ENCODE measurements at regions not wholly inside any gene's neighbourhood (a gene's known extent, or its start where the extent isn't known, plus 50 kb on each side); places are given as distances from the start of the nearest gene placed in this dataset.
"Not testable (repeated sequence)": the region's sequence is repeated elsewhere in the genome, so short reads cannot be mapped to it uniquely, and the experiment has no call there.

DNA sequence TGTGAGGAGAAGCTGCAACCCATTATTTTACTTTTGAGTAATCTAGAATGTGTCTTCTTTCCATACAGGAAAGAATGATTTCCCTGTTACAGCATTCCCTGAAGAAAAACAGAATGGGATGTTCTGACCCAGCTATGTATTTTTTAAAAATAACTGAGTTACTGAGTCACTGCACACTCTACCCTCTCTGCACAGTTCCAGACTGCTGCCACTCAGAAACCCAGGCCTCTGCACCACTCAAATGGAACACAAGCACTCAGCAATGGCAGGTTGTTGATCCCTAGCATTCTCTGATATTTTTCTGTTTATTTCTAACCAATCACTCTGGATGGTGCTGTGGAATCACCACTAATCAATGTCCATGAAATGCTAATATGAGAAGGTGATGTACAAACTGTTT, 1300.0 kb upstream of the FAM98A start:
- no peak for DNase-seq

GRCh38 chr2:34892766-34893165, 1293.7 kb upstream of the FAM98A start:
- DNase-seq: no peak

DNA sequence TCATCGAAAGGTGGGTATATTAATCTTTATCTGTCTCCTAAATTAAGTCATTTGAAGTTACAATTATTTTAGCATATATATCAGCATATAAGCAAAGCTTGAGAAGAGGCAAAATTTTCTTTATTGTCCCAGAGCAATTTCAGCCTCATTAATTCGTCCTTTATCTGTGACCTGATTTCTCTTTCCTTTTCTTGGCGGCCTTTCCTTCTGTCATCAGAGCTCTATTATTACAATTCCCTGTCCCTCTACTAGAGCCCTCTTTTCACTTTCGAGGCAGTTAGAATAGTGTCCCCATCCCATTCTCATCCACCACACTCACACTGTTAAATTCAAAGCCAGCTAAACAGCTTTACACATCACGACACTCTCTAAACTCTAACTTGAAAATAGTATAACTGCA, 1293.2 kb upstream of the FAM98A start:
- DNase-seq: no peak

GRCh38 chr2:34875091-34875745, 1276.1 kb upstream of the FAM98A start:
- no peak for DNase-seq

DNA sequence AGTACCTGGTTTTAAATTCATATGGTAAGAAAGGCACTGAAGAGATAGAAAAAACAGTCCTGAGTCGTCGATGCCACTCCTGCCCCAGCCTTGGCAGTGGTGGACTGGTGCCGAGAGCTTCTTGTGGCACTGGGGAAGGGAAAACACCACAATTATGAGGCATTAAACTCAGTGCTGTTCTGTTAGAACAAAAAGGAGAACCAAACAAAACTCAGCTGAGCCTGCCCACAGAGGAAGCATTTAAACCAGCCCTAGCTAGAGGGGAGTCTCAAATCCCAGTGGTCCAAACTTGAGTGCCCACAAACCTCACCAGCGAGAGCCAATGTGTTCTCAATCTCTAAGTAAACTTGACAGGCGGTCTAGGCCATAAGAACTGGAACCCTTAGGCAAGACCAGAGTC, 1254.5 kb upstream of the FAM98A start:
- DNase-seq: no peak

- DNase-seq: no peak
Measured at GRCh38 chr2:34851804-34852203, 1252.7 kb upstream of the FAM98A start.

- no peak for DNase-seq
Measured at GRCh38 chr2:34849827-34850226, 1250.7 kb upstream of the FAM98A start.

DNA sequence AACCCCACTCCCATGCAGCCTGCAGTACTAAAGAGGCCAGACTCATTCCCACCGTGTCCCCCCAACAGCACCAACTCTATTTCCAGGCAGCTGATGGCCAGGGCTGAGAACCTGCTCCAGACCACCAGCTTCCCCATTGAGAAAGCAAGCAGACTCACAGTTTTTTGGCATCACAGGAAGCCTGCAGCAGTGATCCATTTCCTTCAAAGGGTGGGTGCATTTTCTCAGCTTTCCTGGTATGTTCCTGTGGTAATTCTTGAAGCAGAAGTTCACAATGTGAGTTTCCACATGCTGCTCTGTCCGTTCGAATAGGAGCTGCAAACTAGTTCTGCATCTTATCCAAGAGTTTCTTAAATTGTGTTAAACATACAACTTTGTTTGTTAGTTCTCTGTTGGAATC, 1249.6 kb upstream of the FAM98A start:
- no peak for DNase-seq

DNA sequence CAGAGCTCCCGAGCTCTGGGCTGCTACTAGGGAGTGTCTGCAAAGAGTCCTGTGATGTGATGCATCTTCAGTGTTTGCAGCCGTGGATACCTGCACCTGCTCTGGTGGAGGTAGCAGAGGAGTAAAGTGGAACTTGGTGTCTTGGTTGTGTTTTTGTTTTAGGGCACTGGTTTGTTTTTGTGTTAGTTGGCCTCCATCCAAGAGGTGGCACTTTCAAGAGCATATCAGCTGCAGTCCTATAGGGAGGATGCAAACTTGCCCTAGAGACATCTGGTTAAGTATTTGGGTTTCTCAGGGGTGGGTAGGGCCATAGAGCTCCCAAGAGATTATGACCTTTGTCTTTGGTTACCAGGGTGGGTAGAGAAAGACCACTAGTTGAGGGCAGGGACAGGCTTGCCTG, 1249.0 kb upstream of the FAM98A start:
- no peak for DNase-seq

DNA sequence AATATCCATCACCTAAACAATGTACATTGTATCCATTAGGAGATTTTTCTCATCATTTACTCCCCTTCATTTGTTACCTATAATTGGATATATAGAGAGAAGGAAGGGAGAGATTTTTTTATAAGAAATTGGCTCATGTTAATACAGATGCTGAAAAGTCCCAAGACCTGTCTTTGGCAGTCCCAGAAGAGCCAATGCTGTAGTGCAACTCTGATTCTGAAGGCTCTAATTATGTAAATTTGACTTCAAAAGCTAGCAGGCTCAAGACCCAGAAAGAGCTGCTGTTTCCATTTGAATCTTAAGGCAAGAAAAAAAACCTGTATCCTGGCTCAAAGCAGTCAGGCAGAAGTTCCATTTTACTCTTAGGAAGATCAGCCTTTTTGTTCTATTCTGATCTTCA, 1245.5 kb upstream of the FAM98A start:
- no peak for DNase-seq

DNA sequence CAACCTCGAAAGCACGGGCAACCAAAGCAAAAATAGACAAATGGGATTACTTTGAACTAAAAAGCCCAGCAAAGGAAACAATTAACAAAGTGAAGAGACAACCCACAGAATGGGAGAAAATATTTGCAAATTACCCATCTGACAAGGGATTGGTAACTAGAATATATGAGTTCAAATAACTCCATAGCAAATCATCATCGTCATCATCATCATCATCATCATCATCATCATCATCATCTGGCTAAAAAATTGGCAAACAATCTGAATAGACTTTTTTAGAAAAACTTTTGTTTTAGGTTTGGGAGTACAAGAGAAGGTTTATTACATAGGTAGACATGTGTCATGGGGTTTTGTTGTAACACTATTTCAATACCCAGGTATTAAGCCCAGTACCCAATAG, 1239.3 kb upstream of the FAM98A start:
- no peak for DNase-seq

DNA sequence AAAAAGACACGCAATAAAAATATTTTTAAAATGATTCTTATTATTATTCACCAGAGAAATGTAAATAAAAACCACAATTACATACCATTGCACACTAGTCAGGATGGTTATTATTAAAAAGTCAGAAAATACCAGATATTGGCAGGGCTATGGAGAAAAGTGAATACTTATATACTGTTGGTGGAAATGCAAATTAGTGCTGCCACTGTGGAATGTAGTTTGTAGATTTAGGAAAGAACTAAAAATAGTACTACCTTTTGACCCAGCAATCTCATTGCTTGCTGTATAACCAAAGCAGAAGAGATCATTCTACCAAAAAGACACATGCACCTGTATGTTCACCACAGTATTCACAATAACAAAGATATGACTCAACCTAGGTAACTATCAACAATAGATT, 1237.3 kb upstream of the FAM98A start:
- DNase-seq: no peak

DNA sequence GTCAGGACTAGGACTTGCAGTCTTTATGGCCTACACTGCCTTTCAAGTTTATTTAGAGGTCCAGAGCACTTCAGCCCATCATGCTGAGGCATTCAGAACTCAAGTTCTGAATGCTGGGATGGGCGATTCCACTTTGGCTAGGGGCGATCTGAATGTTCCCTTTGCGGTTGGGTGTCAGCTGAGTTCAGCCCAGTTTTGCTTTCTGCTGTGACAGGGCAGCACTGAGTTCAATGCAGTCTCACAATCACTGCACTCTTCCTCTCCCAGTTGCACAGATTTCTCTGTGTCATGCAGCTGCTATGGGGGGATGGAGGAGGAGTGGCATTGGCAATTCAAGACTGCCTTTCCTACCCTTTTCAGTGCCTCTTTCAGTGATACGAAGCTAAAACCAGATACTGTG, 1232.0 kb upstream of the FAM98A start:
- DNase-seq: no peak

DNA sequence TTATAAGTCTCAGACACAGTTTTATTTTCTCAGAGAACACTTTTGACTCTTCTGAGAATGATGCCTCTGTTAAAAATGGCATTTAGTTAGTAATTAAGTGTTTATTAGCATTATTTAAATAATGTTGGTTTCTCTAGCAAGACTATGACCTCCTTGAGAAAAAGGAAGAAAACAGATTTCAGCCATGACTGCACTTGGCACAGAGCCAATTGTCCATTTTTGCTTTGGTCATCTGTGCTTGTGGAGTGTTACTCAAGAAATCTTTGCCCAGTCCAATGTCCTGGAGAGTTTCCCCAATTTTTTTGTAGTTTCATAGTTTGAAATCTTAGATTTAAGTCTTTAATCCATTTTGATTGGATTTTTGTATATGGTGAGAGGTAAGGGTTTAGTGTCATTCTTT, 1229.4 kb upstream of the FAM98A start:
- no peak for DNase-seq

GRCh38 chr2:34827398-34827797, 1228.3 kb upstream of the FAM98A start:
- no peak for DNase-seq

- DNase-seq: no peak
Measured at GRCh38 chr2:34825686-34826085, 1226.6 kb upstream of the FAM98A start.

DNA sequence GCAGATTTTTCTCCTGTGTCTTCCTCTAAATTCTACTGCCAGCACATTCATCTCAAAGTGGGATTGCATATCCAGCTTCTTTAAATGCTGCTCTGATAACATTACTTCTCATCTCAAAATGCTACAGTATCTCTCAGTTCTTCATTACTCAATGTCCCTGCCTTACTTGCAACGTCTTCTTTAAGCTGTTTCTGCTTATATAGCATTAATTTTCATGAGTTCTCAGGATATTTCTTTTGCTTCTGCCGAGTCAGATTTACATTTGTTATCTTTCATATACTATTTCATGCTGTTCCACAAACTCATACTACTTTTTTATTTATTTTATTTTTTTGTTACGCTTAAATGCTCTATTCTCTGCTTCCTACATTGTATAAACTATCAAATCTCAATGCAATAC, 1223.5 kb upstream of the FAM98A start:
- DNase-seq: no peak

GRCh38 chr2:34815052-34815741, 1216.1 kb upstream of the FAM98A start:
- DNase-seq: no peak

GRCh38 chr2:34810456-34810855, 1211.4 kb upstream of the FAM98A start:
- DNase-seq: no peak

- no peak for DNase-seq
Measured at GRCh38 chr2:34808426-34808825, 1209.3 kb upstream of the FAM98A start.

DNA sequence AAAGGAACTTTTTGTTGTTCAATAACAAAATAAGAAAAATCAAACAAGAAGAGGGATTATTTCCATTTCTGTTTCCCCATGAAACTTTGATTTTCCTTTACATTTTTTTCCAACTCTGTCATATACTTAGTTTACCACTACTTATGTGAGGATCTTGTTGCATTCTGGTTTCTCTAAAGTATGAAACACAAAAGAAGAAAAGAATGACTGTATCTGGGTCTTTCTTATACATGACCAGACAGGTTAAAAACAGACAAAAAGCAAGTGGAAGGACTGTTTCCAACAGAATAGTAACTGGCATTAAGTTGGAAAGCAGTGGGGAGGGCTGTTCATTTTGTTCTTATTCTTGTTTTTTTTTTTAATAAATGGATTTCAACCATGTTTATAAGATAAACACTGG, 1207.8 kb upstream of the FAM98A start:
- DNase-seq: no peak

DNA sequence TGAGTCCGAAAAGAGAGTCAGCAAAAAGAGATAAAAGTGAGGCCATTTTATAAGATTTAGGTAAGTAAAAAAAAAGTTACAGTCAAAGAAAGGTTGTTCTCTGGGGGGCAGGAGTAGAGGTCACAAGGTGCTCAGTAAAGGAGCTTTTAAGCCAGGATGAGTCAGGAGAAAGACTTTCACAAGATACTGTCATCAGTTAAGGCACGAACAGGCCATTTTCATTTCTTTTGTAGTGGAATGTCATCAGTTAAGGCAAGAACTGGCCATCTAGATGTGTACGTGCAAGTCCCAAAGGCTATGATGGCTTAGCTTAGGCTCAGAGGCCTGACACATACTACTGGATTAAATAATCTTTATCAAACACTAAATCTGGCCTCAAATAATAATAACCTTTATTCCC, 1207.3 kb upstream of the FAM98A start:
- DNase-seq: no peak

DNA sequence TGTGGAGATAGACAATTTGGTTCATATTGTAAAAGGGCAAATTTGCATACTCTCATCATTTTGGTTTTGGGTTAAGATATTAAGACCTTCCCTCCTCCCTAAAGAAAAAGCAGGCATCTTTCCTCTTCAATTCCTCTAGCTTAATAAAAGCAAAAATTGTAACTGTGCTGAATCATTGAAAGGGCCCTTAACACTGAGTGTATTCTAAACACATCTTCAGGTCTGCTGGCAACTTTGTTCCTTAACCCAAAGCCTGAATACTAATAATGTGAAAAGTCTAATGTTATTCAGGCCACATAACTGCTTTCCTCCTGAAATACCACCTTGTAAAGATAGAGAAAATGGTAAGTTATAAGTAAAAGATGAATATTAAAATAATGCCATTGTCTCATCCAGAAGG, 1200.5 kb upstream of the FAM98A start:
- DNase-seq: no peak

DNA sequence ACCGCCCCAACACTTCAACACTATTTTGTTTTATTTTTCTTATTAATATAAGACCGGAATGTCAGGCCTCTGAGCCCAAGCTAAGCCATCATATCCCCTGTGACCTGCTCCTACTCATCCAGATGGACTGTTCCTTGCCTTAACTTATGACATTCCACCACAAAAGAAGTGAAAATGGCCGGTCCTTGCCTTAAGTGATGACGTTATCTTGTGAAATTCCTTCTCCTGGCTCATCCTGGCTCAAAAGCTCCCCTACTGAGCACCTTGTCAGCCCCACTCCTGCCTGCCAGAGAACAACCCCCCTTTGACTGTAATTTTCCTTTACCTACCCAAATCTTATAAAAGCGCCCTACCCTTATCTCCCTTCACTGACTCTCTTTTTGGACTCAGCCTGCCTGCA, 1196.5 kb upstream of the FAM98A start:
- DNase-seq: not testable (repeated sequence)

GRCh38 chr2:34789169-34789568, 1190.1 kb upstream of the FAM98A start:
- no peak for DNase-seq
